K562 (cell line): ENCODE measurements at regions not wholly inside any gene's neighbourhood (a gene's known extent, or its start where the extent isn't known, plus 50 kb on each side); places are given as distances from the start of the nearest gene placed in this dataset.

Experiments used
- ATAC-seq: fragments of 200-7000 bp; cut with Tn5 transposase; 3 replicates; pipeline ENCODE4 v1.9.1; 2020; ENCODE audit warnings: moderate library complexity
- BruUV-seq: library from RNA; stranded (reverse); fragments of 400-500 nt; replicated peaks from 2 replicates; lab custom pipeline; 2021; lab: Mats Ljungman, UMichigan
- CTCF ChIA-PET: fragments of 300-600 bp; formaldehyde crosslinking; extraction: SDS; loops from one replicate; lab custom pipeline; 2021; ENCODE audit warnings: low intra/inter-chr PET ratio; lab: Yijun Ruan, JAX
- POLR2A ChIA-PET: fragments of 300-600, 350-650 bp; sonication (Branson Sonifier 250); formaldehyde crosslinking; extraction: SDS; loops from one replicate; lab custom pipeline; 2021; ENCODE audit warnings: antibody characterized with exemption, inconsistent platforms; lab: Yijun Ruan, JAX
- DNase-seq, 4 experiments: peaks; one replicate each; pipeline versions ENCODE4 v3.0.0 to v3.0.0-alpha.2; 2011 to 2018; ENCODE audit warnings: low spot score in 3 of 4, mixed read lengths in 3 of 4; ENCODE audit errors: extremely low read depth in 1 of 4
- FAIRE-seq: peaks from 2 replicates; lab custom pipeline; 2011; peaks lifted over from hg19 to GRCh38; lab: Jason Lieb, UNC
- H2AFZ ChIP-seq: 2 replicates; pipeline ENCODE4 v1.6.0; 2011; ENCODE audit warnings: low read depth, low read length, control low read depth, inconsistent platforms
- H3K27ac ChIP-seq: fragments of 200-600 bp; 3 replicates; pipeline ENCODE4 v1.8.0; 2011; ENCODE audit warnings: low read depth, mild to moderate bottlenecking, control low read depth, inconsistent platforms, low read length, moderate library complexity, mixed read lengths; ENCODE audit errors: extremely low read depth
- H3K27me3 ChIP-seq, 2 experiments: fragments of 300-600 bp in 1 of 2; 2 replicates in 1 of 2; 3 replicates in 1 of 2; pipeline versions ENCODE4 v1.6.0 to v1.8.0; 2011; ENCODE audit warnings: inconsistent platforms in 2 of 2, low read length in 2 of 2, mild to moderate bottlenecking in 1 of 2, mixed read lengths in 1 of 2, moderate library complexity in 1 of 2; ENCODE audit not compliant: control insufficient read depth in 2 of 2, insufficient read depth in 2 of 2
- H3K36me3 ChIP-seq: fragments of 300-600 bp; 3 replicates; pipeline ENCODE4 v1.8.0; 2011; ENCODE audit warnings: mild to moderate bottlenecking, low read length, inconsistent platforms; ENCODE audit not compliant: control insufficient read depth, insufficient read depth
- H3K4me1 ChIP-seq, 2 experiments: fragments of 200-600 bp in 1 of 2; replicated peaks in 1 of 2; 2 replicates in 1 of 2; 3 replicates in 1 of 2; pipeline versions ENCODE4 v1.5.1 to v1.8.0; 2011; ENCODE audit warnings: inconsistent platforms in 2 of 2, low read length in 2 of 2, mild to moderate bottlenecking in 1 of 2, mixed read lengths in 1 of 2, moderate library complexity in 1 of 2; ENCODE audit not compliant: control insufficient read depth in 2 of 2, insufficient read depth in 2 of 2
- H3K4me2 ChIP-seq: 2 replicates; pipeline ENCODE4 v1.6.1; 2011; ENCODE audit warnings: low read length, control low read depth, inconsistent platforms, mixed read lengths; ENCODE audit not compliant: insufficient read depth
- H3K4me3 ChIP-seq: fragments of 200-600 bp; sonication (generic), shearing (Covaris generic); 2 replicates; pipeline ENCODE4 v1.5.1; 2016; ENCODE audit warnings: control low read depth, inconsistent platforms
- H3K79me2 ChIP-seq: fragments of 200-600 bp; 3 replicates; pipeline ENCODE4 v1.8.0; 2011; ENCODE audit warnings: low read length, inconsistent platforms; ENCODE audit not compliant: control insufficient read depth, insufficient read depth
- H3K9ac ChIP-seq, 2 experiments: 2 replicates each; pipeline versions ENCODE4 v1.6.0 to v1.6.1; 2011; ENCODE audit warnings: low read depth in 2 of 2, low read length in 2 of 2, control low read depth in 1 of 2, inconsistent platforms in 1 of 2, mild to moderate bottlenecking in 1 of 2, mixed read lengths in 1 of 2; ENCODE audit not compliant: insufficient read depth in 1 of 2
- H3K9me1 ChIP-seq: one replicate; pipeline ENCODE4 v1.6.0; 2011; ENCODE audit warnings: inconsistent platforms, mild to moderate bottlenecking, low read length, moderate library complexity; ENCODE audit not compliant: control insufficient read depth, insufficient read depth
- H3K9me3 ChIP-seq: replicated peaks from 2 replicates; pipeline ENCODE4 v1.5.1; 2011; ENCODE audit warnings: low read depth, low read length, inconsistent platforms; ENCODE audit not compliant: control insufficient read depth, insufficient read depth
- H4K20me1 ChIP-seq: replicated peaks from 2 replicates; pipeline ENCODE4 v1.6.1; 2011; ENCODE audit warnings: low read length, inconsistent platforms, mixed read lengths; ENCODE audit not compliant: control insufficient read depth, insufficient read depth
- CBX3 ChIP-seq, 2 experiments: IDR thresholded peaks; 1 replicate in 1 of 2; 2 replicates in 1 of 2; pipeline ENCODE4 v1.6.1; 2012; ENCODE audit warnings: inconsistent platforms in 2 of 2, low read length in 2 of 2, borderline replicate concordance in 1 of 2, control low read depth in 1 of 2
- MTF1 ChIP-seq: fragments of 250-450 bp; sonication (Bioruptor Pico); IDR thresholded peaks from 2 replicates; pipeline ENCODE4 v1.9.0; 2021; ENCODE audit warnings: moderate library complexity, mild to moderate bottlenecking, inconsistent platforms, borderline replicate concordance
- MYC ChIP-seq, 2 experiments: fragments of 250-450 bp in 1 of 2; sonication (Bioruptor Pico) in 1 of 2; IDR thresholded peaks; 2 replicates each; pipeline versions ENCODE4 v1.5.1 to v1.6.1; 2012 to 2021; ENCODE audit warnings: low read depth in 2 of 2, borderline replicate concordance in 1 of 2, improper control_type of control experiment in 1 of 2, low read length in 1 of 2, mild to moderate bottlenecking in 1 of 2, moderate library complexity in 1 of 2
- SIN3A ChIP-seq, 2 experiments: fragments of 150-350 bp in 1 of 2; IDR thresholded peaks; 2 replicates each; pipeline ENCODE4 v1.6.1; 2011 to 2016; ENCODE audit warnings: borderline replicate concordance in 2 of 2, low read depth in 2 of 2, low read length in 2 of 2, mild to moderate bottlenecking in 2 of 2, moderate library complexity in 2 of 2; ENCODE audit not compliant: control insufficient read depth in 1 of 2
- SMARCB1 ChIP-seq: IDR thresholded peaks from 2 replicates; pipeline ENCODE4 v1.6.1; 2011; ENCODE audit warnings: improper control_type of control experiment, low read depth; ENCODE audit not compliant: insufficient read length
- TBL1XR1 ChIP-seq, 2 experiments: IDR thresholded peaks; 2 replicates each; pipeline ENCODE4 v1.6.1; 2012; ENCODE audit warnings: improper control_type of control experiment in 2 of 2, low read length in 2 of 2, mild to moderate bottlenecking in 1 of 2
- ZC3H8 ChIP-seq: fragments of 450-650 bp; IDR thresholded peaks from 2 replicates; pipeline ENCODE4 v1.6.1; 2017
- ZNF282 ChIP-seq: sonication (generic); formaldehyde crosslinking; IDR thresholded peaks from 2 replicates; pipeline ENCODE4 v1.8.1; 2023; ENCODE audit warnings: missing genetic modification reagents
- WGBS: fragments of 100-300 bp; shearing (Covaris generic); methylation state at CpG from one replicate; pipeline ENCODE4 v1.1.6; 2016; ENCODE audit warnings: low coverage, mixed read lengths; ENCODE audit not compliant: insufficient coverage; ENCODE audit errors: missing lambda C conversion rate; 5-methylcytosine and 5-hydroxymethylcytosine counted together
- in situ Hi-C: fragments of 300-500 bp; cut with MboI; formaldehyde crosslinking; loops from 4 replicates; pipeline ENCODE4 v1.15.0; 2018; ENCODE audit warnings: inconsistent platforms, mixed read lengths
- intact Hi-C: fragments of 100-400 bp; cut with micrococcal nuclease; formaldehyde crosslinking; loops from 2 replicates; pipeline ENCODE4 v1.14.2; 2022
- TF ChIP-seq, protein P1 (sequence below): fragments of 450-650 bp; IDR thresholded peaks from 2 replicates; pipeline ENCODE4 v1.6.1; 2016
- TF ChIP-seq, protein P2 (sequence below): fragments of 450-650 bp; IDR thresholded peaks from 2 replicates; pipeline ENCODE4 v1.6.1; 2018; ENCODE audit not compliant: partially characterized antibody
- TF ChIP-seq, protein P3 (sequence below), 3 experiments: fragments of 200-800 bp in 1 of 3; fragments of 250-450 bp in 1 of 3; fragments of 450-650 bp in 1 of 3; sonication (Bioruptor Pico) in 1 of 3; sonication (Bioruptor generic) in 1 of 3; formaldehyde crosslinking in 1 of 3; IDR thresholded peaks; 2 replicates each; pipeline versions ENCODE4 v1.6.1 to v1.8.0; 2016 to 2022; ENCODE audit warnings: mild to moderate bottlenecking in 2 of 3, missing genetic modification characterization in 2 of 3, missing compliant biosample characterization in 1 of 3, moderate library complexity in 1 of 3
- TF ChIP-seq, protein P4 (sequence below): fragments of 450-650 bp; IDR thresholded peaks from 2 replicates; pipeline ENCODE4 v1.6.1; 2016; ENCODE audit warnings: missing biosample characterization, missing genetic modification characterization

DNA sequence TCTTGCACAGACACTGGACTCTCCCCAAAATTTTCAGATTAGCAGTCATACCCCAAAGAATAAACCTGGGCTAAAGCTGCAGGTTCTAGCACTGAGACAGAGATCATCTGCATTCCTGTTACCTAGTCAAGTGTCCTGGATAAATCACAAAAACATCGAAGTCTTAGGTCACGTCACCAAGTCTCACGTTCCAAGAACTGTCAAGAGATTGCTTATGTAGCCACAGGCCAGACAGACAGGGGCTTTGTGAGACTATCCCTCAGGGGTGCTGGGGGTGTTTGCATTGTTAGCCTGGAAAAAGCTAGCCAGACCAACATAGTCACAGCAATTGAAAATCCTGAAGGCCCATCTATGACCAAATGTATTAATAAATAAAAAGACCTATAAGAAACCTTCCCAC is 243.1 kb upstream of the PREP start:
- no peak overlapping the region for H3K27ac ChIP-seq
- H3K4me2 ChIP-seq = no peak overlapping the region
- no peaks in the 10 kb centered on the region for H3K9me1 ChIP-seq
- intact Hi-C loops = no loop called here
- no peaks in the 10 kb centered on the region for H3K9me3 ChIP-seq
- no peaks in the 10 kb centered on the region for H4K20me1 ChIP-seq
- ATAC-seq (no peak), DNase-seq (no peak), FAIRE-seq (no peak)
- in situ Hi-C loops = no loop called here
- H3K9ac ChIP-seq = no peak overlapping the region
- WGBS = 0% methylated on average over 3 of the region's 3 CpGs
- H3K27me3 ChIP-seq = peaks cover 3 to 4% of the 10 kb centered on the region in 2 experiments; a peak in 3 of 5 replicates
- POLR2A ChIA-PET = interaction anchor here (0.6 kb wide), 1 partner anchor 411 kb away, joined by 3 read pairs; no protein-coding TSS in a partner anchor
- no peak overlapping the region for H3K4me3 ChIP-seq
- no TSS peak for BruUV-seq
- no peaks in the 10 kb centered on the region for H3K79me2 ChIP-seq
- H2AFZ ChIP-seq = no peak overlapping the region
- CTCF ChIA-PET = no interaction called here
- no peaks in the 10 kb centered on the region for H3K4me1 ChIP-seq
- H3K36me3 ChIP-seq = no peaks in the 10 kb centered on the region
- TF ChIP-seq MTF1 (CRISPR knock-in tag) = no peak
- TF ChIP-seq, protein P1, sequence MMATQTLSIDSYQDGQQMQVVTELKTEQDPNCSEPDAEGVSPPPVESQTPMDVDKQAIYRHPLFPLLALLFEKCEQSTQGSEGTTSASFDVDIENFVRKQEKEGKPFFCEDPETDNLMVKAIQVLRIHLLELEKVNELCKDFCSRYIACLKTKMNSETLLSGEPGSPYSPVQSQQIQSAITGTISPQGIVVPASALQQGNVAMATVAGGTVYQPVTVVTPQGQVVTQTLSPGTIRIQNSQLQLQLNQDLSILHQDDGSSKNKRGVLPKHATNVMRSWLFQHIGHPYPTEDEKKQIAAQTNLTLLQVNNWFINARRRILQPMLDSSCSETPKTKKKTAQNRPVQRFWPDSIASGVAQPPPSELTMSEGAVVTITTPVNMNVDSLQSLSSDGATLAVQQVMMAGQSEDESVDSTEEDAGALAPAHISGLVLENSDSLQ = no peak
- TF ChIP-seq CBX3 (IDR thresholded peaks at IDR 0.05; ENCODE audit: borderline replicate concordance in 1 of 2, low read length in 2 of 2) = no peak
- TF ChIP-seq ZC3H8 = no peak
- TF ChIP-seq, protein P2, sequence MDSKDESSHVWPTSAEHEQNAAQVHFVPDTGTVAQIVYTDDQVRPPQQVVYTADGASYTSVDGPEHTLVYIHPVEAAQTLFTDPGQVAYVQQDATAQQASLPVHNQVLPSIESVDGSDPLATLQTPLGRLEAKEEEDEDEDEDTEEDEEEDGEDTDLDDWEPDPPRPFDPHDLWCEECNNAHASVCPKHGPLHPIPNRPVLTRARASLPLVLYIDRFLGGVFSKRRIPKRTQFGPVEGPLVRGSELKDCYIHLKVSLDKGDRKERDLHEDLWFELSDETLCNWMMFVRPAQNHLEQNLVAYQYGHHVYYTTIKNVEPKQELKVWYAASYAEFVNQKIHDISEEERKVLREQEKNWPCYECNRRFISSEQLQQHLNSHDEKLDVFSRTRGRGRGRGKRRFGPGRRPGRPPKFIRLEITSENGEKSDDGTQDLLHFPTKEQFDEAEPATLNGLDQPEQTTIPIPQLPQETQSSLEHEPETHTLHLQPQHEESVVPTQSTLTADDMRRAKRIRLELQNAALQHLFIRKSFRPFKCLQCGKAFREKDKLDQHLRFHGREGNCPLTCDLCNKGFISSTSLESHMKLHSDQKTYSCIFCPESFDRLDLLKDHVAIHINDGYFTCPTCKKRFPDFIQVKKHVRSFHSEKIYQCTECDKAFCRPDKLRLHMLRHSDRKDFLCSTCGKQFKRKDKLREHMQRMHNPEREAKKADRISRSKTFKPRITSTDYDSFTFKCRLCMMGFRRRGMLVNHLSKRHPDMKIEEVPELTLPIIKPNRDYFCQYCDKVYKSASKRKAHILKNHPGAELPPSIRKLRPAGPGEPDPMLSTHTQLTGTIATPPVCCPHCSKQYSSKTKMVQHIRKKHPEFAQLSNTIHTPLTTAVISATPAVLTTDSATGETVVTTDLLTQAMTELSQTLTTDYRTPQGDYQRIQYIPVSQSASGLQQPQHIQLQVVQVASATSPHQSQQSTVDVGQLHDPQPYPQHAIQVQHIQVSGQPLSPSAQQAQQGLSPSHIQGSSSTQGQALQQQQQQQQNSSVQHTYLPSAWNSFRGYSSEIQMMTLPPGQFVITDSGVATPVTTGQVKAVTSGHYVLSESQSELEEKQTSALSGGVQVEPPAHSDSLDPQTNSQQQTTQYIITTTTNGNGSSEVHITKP = no peak
- TF ChIP-seq SIN3A (IDR thresholded peaks at IDR 0.05; ENCODE audit: borderline replicate concordance in 2 of 2, control insufficient read depth in 1 of 2, low read depth in 2 of 2, low read length in 2 of 2) = no peak
- TF ChIP-seq SMARCB1 = no peak
- no peak for TF ChIP-seq ZNF282
- no peak for TF ChIP-seq TBL1XR1 (IDR thresholded peaks at IDR 0.05; ENCODE audit: low read length in 2 of 2)
- TF ChIP-seq, protein P3, sequence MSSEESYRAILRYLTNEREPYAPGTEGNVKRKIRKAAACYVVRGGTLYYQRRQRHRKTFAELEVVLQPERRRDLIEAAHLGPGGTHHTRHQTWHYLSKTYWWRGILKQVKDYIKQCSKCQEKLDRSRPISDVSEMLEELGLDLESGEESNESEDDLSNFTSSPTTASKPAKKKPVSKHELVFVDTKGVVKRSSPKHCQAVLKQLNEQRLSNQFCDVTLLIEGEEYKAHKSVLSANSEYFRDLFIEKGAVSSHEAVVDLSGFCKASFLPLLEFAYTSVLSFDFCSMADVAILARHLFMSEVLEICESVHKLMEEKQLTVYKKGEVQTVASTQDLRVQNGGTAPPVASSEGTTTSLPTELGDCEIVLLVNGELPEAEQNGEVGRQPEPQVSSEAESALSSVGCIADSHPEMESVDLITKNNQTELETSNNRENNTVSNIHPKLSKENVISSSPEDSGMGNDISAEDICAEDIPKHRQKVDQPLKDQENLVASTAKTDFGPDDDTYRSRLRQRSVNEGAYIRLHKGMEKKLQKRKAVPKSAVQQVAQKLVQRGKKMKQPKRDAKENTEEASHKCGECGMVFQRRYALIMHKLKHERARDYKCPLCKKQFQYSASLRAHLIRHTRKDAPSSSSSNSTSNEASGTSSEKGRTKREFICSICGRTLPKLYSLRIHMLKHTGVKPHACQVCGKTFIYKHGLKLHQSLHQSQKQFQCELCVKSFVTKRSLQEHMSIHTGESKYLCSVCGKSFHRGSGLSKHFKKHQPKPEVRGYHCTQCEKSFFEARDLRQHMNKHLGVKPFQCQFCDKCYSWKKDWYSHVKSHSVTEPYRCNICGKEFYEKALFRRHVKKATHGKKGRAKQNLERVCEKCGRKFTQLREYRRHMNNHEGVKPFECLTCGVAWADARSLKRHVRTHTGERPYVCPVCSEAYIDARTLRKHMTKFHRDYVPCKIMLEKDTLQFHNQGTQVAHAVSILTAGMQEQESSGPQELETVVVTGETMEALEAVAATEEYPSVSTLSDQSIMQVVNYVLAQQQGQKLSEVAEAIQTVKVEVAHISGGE (CRISPR knock-in tag; IDR thresholded peaks at IDR 0.05) = no peak
- TF ChIP-seq, protein P4, sequence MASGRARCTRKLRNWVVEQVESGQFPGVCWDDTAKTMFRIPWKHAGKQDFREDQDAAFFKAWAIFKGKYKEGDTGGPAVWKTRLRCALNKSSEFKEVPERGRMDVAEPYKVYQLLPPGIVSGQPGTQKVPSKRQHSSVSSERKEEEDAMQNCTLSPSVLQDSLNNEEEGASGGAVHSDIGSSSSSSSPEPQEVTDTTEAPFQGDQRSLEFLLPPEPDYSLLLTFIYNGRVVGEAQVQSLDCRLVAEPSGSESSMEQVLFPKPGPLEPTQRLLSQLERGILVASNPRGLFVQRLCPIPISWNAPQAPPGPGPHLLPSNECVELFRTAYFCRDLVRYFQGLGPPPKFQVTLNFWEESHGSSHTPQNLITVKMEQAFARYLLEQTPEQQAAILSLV (tag) = no peak
- TF ChIP-seq MYC (IDR thresholded peaks at IDR 0.05; ENCODE audit: low read depth, low read length) = no peak
- no peak for TF ChIP-seq MYC (CRISPR knock-in tag; IDR thresholded peaks at IDR 0.05; ENCODE audit: borderline replicate concordance, low read depth)
